ENCODE measurements at regions not wholly inside any gene's neighbourhood (a gene's known extent, or its start where the extent isn't known, plus 50 kb on each side); places are given as distances from the start of the nearest gene placed in this dataset.

GRCh38 chr20:60467771-60468170 is 509.5 kb downstream of the CDH26 start:
- Histone ChIP-seq H3K4ac (ENCODE audit: low read length) (no peak overlapping the region), H3K9me3 (replicated peaks in 1 of 2; ENCODE audit: control insufficient read depth in 2 of 2, insufficient read depth in 1 of 2, low read depth in 1 of 2, low read length in 2 of 2) (no peaks in the 10 kb centered on the region), H3K14ac (ENCODE audit: low read length) (no peak overlapping the region), H3K9ac (ENCODE audit: low read depth, low read length, poor library complexity) (no peak overlapping the region), H2BK120ac (ENCODE audit: low read depth, low read length) (no peak overlapping the region), H3K4me3 (ENCODE audit: low read length in 2 of 2) (no peak overlapping the region), H3K27ac (replicated peaks; ENCODE audit: low read length) (no peak overlapping the region), H4K91ac (ENCODE audit: low read depth, low read length, poor library complexity) (no peak overlapping the region), H4K8ac (ENCODE audit: low read depth, low read length) (no peak overlapping the region), H3K23ac (ENCODE audit: low read depth, low read length, poor library complexity) (no peak overlapping the region), H3K4me2 (ENCODE audit: insufficient read depth, low read length, poor library complexity, severe bottlenecking) (no peak overlapping the region), H3K4me1 (ENCODE audit: control insufficient read depth in 2 of 2, insufficient read depth in 1 of 2, low read depth in 1 of 2, low read length in 2 of 2) (no peaks in the 10 kb centered on the region), H2BK15ac (ENCODE audit: low read length) (no peak overlapping the region), H2AK5ac (ENCODE audit: low read depth, low read length) (no peak overlapping the region), H2AFZ (ENCODE audit: low read length) (no peak overlapping the region), H3K79me1 (ENCODE audit: low read depth, low read length) (no peaks in the 10 kb centered on the region), H2BK12ac (ENCODE audit: low read length) (no peak overlapping the region), H3K27me3 (ENCODE audit: control insufficient read depth in 3 of 3, insufficient read depth in 3 of 3, low read depth in 1 of 3, low read length in 3 of 3) (no peaks in the 10 kb centered on the region), H3K18ac (ENCODE audit: low read length) (no peak overlapping the region), H3K36me3 (replicated peaks in 1 of 2; ENCODE audit: control insufficient read depth in 2 of 2, insufficient read depth in 2 of 2, low read length in 2 of 2) (no peaks in the 10 kb centered on the region), H2BK5ac (ENCODE audit: low read length) (no peak overlapping the region)
- DNase-seq (ENCODE audit: low spot score): no peak
- WGBS, 2 donors (ENCODE audit: extremely low coverage in 2 of 2, insufficient read length in 2 of 2, insufficient replicate concordance in 1 of 2): no CpG with 5 or more reads among the region's 4 CpGs

DNA sequence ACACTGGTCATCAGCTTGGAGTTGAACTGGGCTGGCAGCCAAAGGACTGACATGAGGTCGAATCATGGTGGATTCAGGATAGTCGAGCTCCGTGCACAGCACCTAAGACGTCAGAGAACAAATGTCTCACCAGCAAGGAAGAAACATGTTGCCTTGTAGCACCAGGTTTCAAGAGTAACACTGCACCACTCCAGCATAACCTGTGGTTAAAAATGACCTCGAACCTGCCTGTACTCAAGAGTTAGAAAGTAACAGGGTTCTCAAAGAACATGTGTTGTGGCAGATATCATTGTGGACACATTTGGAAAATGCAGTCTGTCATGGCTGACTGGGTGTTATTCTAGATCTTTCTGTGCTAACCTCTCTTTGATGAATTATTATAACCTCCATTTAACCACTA is 511.6 kb downstream of the CDH26 start:
- Histone ChIP-seq H3K4ac (ENCODE audit: low read length) (no peak overlapping the region), H2BK15ac (ENCODE audit: low read length) (no peak overlapping the region), H4K91ac (ENCODE audit: low read depth, low read length, poor library complexity) (no peak overlapping the region), H3K79me1 (ENCODE audit: low read depth, low read length) (no peaks in the 10 kb centered on the region), H4K8ac (ENCODE audit: low read depth, low read length) (no peak overlapping the region), H2BK12ac (ENCODE audit: low read length) (no peak overlapping the region), H3K23ac (ENCODE audit: low read depth, low read length, poor library complexity) (no peak overlapping the region), H2BK120ac (ENCODE audit: low read depth, low read length) (no peak overlapping the region), H2AFZ (ENCODE audit: low read length) (no peak overlapping the region), H3K27ac (replicated peaks; ENCODE audit: low read length) (no peak overlapping the region), H3K4me1 (ENCODE audit: control insufficient read depth in 2 of 2, insufficient read depth in 1 of 2, low read depth in 1 of 2, low read length in 2 of 2) (no peaks in the 10 kb centered on the region), H3K36me3 (replicated peaks in 1 of 2; ENCODE audit: control insufficient read depth in 2 of 2, insufficient read depth in 2 of 2, low read length in 2 of 2) (no peaks in the 10 kb centered on the region), H3K27me3 (ENCODE audit: control insufficient read depth in 3 of 3, insufficient read depth in 3 of 3, low read depth in 1 of 3, low read length in 3 of 3) (no peaks in the 10 kb centered on the region), H2AK5ac (ENCODE audit: low read depth, low read length) (no peak overlapping the region), H3K4me3 (ENCODE audit: low read length in 2 of 2) (no peak overlapping the region), H3K14ac (ENCODE audit: low read length) (no peak overlapping the region), H2BK5ac (ENCODE audit: low read length) (no peak overlapping the region), H3K18ac (ENCODE audit: low read length) (no peak overlapping the region), H3K9me3 (replicated peaks in 1 of 2; ENCODE audit: control insufficient read depth in 2 of 2, insufficient read depth in 1 of 2, low read depth in 1 of 2, low read length in 2 of 2) (no peaks in the 10 kb centered on the region), H3K9ac (ENCODE audit: low read depth, low read length, poor library complexity) (peak overlapping the region; percentile 5), H3K4me2 (ENCODE audit: insufficient read depth, low read length, poor library complexity, severe bottlenecking) (no peak overlapping the region)
- DNase-seq (ENCODE audit: low spot score): no peak
- WGBS, 2 donors (ENCODE audit: extremely low coverage in 2 of 2, insufficient read length in 2 of 2, insufficient replicate concordance in 1 of 2): no CpG with 5 or more reads among the region's 5 CpGs

DNA sequence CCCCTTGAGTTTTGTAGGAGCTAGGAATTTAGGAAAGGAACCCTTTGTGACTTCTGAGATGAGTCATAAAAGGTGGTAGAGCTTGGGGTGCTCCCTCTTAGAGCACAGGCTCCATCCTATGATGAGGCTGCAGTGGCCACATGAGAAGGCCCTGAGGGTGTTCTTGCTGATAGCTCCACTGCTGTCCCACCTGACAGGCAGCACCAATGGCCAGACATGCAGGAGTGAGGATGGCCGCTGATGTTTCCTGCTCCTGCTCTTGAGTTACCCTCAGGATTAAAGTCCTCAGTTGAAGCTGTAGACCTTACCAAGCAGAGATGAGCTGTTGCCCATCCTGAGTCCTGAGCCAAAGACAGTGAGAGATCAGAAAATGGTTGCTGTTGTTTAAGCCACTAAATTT is 512.1 kb downstream of the CDH26 start:
- DNase-seq (ENCODE audit: low spot score): no peak
- Histone ChIP-seq H3K23ac (ENCODE audit: low read depth, low read length, poor library complexity) (no peak overlapping the region), H3K27me3 (ENCODE audit: control insufficient read depth in 3 of 3, insufficient read depth in 3 of 3, low read depth in 1 of 3, low read length in 3 of 3) (no peaks in the 10 kb centered on the region), H3K4me3 (ENCODE audit: low read length in 2 of 2) (no peak overlapping the region), H2AK5ac (ENCODE audit: low read depth, low read length) (no peak overlapping the region), H2BK12ac (ENCODE audit: low read length) (no peak overlapping the region), H3K18ac (ENCODE audit: low read length) (no peak overlapping the region), H2BK5ac (ENCODE audit: low read length) (no peak overlapping the region), H3K9ac (ENCODE audit: low read depth, low read length, poor library complexity) (no peak overlapping the region), H3K79me1 (ENCODE audit: low read depth, low read length) (no peaks in the 10 kb centered on the region), H3K14ac (ENCODE audit: low read length) (no peak overlapping the region), H3K4me2 (ENCODE audit: insufficient read depth, low read length, poor library complexity, severe bottlenecking) (no peak overlapping the region), H3K27ac (replicated peaks; ENCODE audit: low read length) (no peak overlapping the region), H2BK15ac (ENCODE audit: low read length) (no peak overlapping the region), H2BK120ac (ENCODE audit: low read depth, low read length) (no peak overlapping the region), H3K4ac (ENCODE audit: low read length) (no peak overlapping the region), H3K4me1 (ENCODE audit: control insufficient read depth in 2 of 2, insufficient read depth in 1 of 2, low read depth in 1 of 2, low read length in 2 of 2) (no peaks in the 10 kb centered on the region), H3K36me3 (replicated peaks in 1 of 2; ENCODE audit: control insufficient read depth in 2 of 2, insufficient read depth in 2 of 2, low read length in 2 of 2) (no peaks in the 10 kb centered on the region), H4K91ac (ENCODE audit: low read depth, low read length, poor library complexity) (no peak overlapping the region), H4K8ac (ENCODE audit: low read depth, low read length) (no peak overlapping the region), H3K9me3 (replicated peaks in 1 of 2; ENCODE audit: control insufficient read depth in 2 of 2, insufficient read depth in 1 of 2, low read depth in 1 of 2, low read length in 2 of 2) (no peaks in the 10 kb centered on the region), H2AFZ (ENCODE audit: low read length) (no peak overlapping the region)
- no CpG with 5 or more reads among the region's 1 CpG for WGBS, 2 donors (ENCODE audit: extremely low coverage in 2 of 2, insufficient read length in 2 of 2, insufficient replicate concordance in 1 of 2)

GRCh38 chr20:60473211-60473610 is 515.0 kb downstream of the CDH26 start:
- H2BK5ac ChIP-seq (ENCODE audit: low read length): no peak overlapping the region
- no peak overlapping the region for H3K4me3 ChIP-seq (ENCODE audit: low read length in 2 of 2)
- no peaks in the 10 kb centered on the region for H3K4me1 ChIP-seq (ENCODE audit: control insufficient read depth in 2 of 2, insufficient read depth in 1 of 2, low read depth in 1 of 2, low read length in 2 of 2)
- H3K27me3 ChIP-seq (ENCODE audit: control insufficient read depth in 3 of 3, insufficient read depth in 3 of 3, low read depth in 1 of 3, low read length in 3 of 3): no peaks in the 10 kb centered on the region
- H3K9ac ChIP-seq (ENCODE audit: low read depth, low read length, poor library complexity): no peak overlapping the region
- no peaks in the 10 kb centered on the region for H3K36me3 ChIP-seq (replicated peaks in 1 of 2; ENCODE audit: control insufficient read depth in 2 of 2, insufficient read depth in 2 of 2, low read length in 2 of 2)
- no peak overlapping the region for H3K14ac ChIP-seq (ENCODE audit: low read length)
- H3K4me2 ChIP-seq (ENCODE audit: insufficient read depth, low read length, poor library complexity, severe bottlenecking): no peak overlapping the region
- H3K18ac ChIP-seq (ENCODE audit: low read length): no peak overlapping the region
- no peaks in the 10 kb centered on the region for H3K9me3 ChIP-seq (replicated peaks in 1 of 2; ENCODE audit: control insufficient read depth in 2 of 2, insufficient read depth in 1 of 2, low read depth in 1 of 2, low read length in 2 of 2)
- no peak overlapping the region for H2AFZ ChIP-seq (ENCODE audit: low read length)
- H3K4ac ChIP-seq (ENCODE audit: low read length): no peak overlapping the region
- H2BK12ac ChIP-seq (ENCODE audit: low read length): no peak overlapping the region
- H3K27ac ChIP-seq (replicated peaks; ENCODE audit: low read length): no peak overlapping the region
- H3K79me1 ChIP-seq (ENCODE audit: low read depth, low read length): no peaks in the 10 kb centered on the region
- DNase-seq (ENCODE audit: low spot score): no peak
- H2AK5ac ChIP-seq (ENCODE audit: low read depth, low read length): no peak overlapping the region
- no peak overlapping the region for H3K23ac ChIP-seq (ENCODE audit: low read depth, low read length, poor library complexity)
- H4K91ac ChIP-seq (ENCODE audit: low read depth, low read length, poor library complexity): no peak overlapping the region
- no peak overlapping the region for H4K8ac ChIP-seq (ENCODE audit: low read depth, low read length)
- H2BK120ac ChIP-seq (ENCODE audit: low read depth, low read length): no peak overlapping the region
- no CpG with 5 or more reads among the region's 2 CpGs for WGBS, 2 donors (ENCODE audit: extremely low coverage in 2 of 2, insufficient read length in 2 of 2, insufficient replicate concordance in 1 of 2)
- no peak overlapping the region for H2BK15ac ChIP-seq (ENCODE audit: low read length)

Measured in neuronal stem cell (in vitro differentiated cells).